ENCODE measurements at regions not wholly inside any gene's neighbourhood (a gene's known extent, or its start where the extent isn't known, plus 50 kb on each side); places are given as distances from the start of the nearest gene placed in this dataset.

DNA sequence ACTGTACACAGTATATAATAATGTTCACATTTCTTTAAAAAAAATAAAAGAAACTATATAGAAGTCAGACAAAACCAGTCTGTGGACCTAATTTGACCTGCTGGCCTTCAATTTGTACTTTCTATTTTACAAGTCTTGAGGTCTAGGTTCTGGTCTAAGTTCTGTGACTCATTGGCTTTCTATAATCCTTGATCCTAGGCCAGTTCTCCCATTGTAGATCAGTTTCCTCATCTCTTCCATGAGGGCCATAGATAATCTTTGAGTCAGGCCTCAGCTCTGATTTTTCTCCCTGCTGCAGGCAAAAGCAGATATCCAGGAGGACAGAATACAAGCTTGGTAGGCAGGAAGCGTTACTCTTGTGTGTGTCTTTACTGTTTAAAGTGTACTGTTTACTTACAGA, 603.7 kb upstream of the CAMK1G start:
- TF ChIP-seq CTCF (conservative IDR thresholded peaks at IDR 0.05; ENCODE audit: low read depth in 2 of 2) (no peak), EZH2phosphoT487 (IDR thresholded peaks at IDR 0.05; ENCODE audit: unreplicated experiment) (no peak), CREB1 (CRISPR knock-in tag; IDR thresholded peaks at IDR 0.05; ENCODE audit: low read depth) (no peak), EZH2 (IDR thresholded peaks at IDR 0.05; ENCODE audit: low read depth, unreplicated experiment) (no peak), POLR2AphosphoS5 (IDR thresholded peaks at IDR 0.05; ENCODE audit: low read depth) (no peak), STAT1 (IDR thresholded peaks at IDR 0.05; ENCODE audit: unreplicated experiment) (no peak), ZNF114 (CRISPR knock-in tag; IDR thresholded peaks at IDR 0.05) (no peak), JUNB (IDR thresholded peaks at IDR 0.05; ENCODE audit: unreplicated experiment) (no peak), ZNF331 (CRISPR knock-in tag; IDR thresholded peaks at IDR 0.05; ENCODE audit: low read depth) (no peak), NANOG (IDR thresholded peaks at IDR 0.05; ENCODE audit: borderline replicate concordance) (no peak)
- TF ChIP-seq, protein P1, sequence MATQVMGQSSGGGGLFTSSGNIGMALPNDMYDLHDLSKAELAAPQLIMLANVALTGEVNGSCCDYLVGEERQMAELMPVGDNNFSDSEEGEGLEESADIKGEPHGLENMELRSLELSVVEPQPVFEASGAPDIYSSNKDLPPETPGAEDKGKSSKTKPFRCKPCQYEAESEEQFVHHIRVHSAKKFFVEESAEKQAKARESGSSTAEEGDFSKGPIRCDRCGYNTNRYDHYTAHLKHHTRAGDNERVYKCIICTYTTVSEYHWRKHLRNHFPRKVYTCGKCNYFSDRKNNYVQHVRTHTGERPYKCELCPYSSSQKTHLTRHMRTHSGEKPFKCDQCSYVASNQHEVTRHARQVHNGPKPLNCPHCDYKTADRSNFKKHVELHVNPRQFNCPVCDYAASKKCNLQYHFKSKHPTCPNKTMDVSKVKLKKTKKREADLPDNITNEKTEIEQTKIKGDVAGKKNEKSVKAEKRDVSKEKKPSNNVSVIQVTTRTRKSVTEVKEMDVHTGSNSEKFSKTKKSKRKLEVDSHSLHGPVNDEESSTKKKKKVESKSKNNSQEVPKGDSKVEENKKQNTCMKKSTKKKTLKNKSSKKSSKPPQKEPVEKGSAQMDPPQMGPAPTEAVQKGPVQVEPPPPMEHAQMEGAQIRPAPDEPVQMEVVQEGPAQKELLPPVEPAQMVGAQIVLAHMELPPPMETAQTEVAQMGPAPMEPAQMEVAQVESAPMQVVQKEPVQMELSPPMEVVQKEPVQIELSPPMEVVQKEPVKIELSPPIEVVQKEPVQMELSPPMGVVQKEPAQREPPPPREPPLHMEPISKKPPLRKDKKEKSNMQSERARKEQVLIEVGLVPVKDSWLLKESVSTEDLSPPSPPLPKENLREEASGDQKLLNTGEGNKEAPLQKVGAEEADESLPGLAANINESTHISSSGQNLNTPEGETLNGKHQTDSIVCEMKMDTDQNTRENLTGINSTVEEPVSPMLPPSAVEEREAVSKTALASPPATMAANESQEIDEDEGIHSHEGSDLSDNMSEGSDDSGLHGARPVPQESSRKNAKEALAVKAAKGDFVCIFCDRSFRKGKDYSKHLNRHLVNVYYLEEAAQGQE (IDR thresholded peaks at IDR 0.05; ENCODE audit: unreplicated experiment): no peak
- TF ChIP-seq, protein P2, sequence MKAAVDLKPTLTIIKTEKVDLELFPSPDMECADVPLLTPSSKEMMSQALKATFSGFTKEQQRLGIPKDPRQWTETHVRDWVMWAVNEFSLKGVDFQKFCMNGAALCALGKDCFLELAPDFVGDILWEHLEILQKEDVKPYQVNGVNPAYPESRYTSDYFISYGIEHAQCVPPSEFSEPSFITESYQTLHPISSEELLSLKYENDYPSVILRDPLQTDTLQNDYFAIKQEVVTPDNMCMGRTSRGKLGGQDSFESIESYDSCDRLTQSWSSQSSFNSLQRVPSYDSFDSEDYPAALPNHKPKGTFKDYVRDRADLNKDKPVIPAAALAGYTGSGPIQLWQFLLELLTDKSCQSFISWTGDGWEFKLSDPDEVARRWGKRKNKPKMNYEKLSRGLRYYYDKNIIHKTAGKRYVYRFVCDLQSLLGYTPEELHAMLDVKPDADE (IDR thresholded peaks at IDR 0.05): no peak

Data from GM23338 (cell line).